Suppressor macrophage treated with lipopolysaccharide for 4 hours (primary cell): ENCODE measurements at regions not wholly inside any gene's neighbourhood (a gene's known extent, or its start where the extent isn't known, plus 50 kb on each side); places are given as distances from the start of the nearest gene placed in this dataset.
"Not testable (repeated sequence)": the region's sequence is repeated elsewhere in the genome, so short reads cannot be mapped to it uniquely, and the experiment has no call there.

Experiments
- DNase-seq: peaks from one replicate; pipeline ENCODE4 v3.0.0-alpha.2; 2020

DNA sequence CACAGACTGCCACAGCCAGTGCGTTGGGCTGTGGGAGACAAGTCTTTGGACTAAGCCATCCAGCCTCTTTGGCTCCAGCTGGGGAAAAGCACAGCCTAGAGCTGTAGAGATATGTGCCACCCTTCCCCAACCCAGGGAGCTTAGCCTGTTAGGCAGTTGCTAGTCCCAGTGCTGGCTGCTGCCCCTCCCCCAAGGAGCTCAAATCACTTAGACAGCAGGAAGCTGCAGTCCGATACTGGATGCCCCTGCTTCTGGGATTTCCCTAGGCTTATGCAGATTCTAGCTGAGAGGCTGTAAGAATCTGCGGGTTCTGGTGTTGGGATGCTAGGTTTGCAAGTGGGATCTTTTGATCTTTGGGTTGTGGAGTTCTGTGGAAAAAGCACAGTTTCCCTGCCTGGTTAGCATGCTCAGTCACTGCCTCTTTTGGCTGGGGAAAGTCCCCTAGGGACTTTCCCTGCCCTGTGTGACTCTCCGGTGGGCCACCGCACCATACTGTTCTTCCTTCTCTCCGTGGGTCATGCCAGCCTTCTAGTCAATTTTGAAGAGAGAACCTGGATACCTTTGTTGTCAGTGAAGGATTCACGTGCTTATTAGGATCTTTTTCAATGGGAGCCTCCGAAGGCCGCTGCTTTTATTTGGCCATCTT is 792.0 kb downstream of the KCNA4 start:
- DNase-seq = no peak

GRCh38 chr11:29219531-29219930 is 797.3 kb downstream of the KCNA4 start:
- not testable (repeated sequence) for DNase-seq

DNA sequence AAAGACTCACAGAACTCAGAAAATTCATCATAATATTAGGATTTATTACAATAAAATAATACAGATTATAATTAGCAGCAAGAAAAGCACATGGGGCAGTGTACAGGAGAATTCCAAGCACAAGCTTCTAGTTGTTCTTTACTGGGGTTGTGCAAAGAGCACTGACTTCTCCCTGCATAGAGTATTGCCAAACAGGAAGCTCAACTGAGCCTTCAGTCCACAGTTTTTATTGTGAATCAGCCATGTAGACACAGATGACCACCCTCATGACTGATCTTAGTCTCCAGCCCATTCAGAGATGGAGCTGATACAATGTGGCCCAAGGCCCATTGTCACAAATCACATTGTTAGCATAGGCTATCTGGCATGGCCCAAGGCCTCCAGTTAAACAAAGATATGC is 798.9 kb downstream of the KCNA4 start:
- DNase-seq = no peak

GRCh38 chr11:29214833-29215232 is 802.0 kb downstream of the KCNA4 start:
- no peak for DNase-seq

- DNase-seq = no peak
Observed at GRCh38 chr11:29211202-29211601, 805.6 kb downstream of the KCNA4 start.

GRCh38 chr11:29210426-29210825 is 806.4 kb downstream of the KCNA4 start:
- DNase-seq = no peak

DNA sequence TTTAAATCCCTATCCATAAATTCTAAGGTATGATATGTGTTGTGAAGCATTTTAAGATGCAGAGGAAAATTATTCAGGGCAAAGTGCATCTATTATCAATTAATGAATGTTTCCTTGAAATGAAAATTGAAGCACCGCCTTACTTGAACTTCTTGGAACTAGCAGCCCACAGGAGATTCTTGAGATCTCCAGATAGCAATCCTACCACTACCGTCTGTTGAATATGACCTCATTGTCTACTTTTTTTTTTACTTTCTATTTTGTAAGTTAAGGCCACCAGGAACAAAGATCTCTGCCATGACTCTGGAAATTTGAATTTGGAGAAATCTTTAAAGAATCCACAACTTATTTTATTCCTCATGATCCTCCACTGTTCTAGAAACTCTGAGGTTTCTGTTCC is 808.7 kb downstream of the KCNA4 start:
- DNase-seq = no peak

DNA sequence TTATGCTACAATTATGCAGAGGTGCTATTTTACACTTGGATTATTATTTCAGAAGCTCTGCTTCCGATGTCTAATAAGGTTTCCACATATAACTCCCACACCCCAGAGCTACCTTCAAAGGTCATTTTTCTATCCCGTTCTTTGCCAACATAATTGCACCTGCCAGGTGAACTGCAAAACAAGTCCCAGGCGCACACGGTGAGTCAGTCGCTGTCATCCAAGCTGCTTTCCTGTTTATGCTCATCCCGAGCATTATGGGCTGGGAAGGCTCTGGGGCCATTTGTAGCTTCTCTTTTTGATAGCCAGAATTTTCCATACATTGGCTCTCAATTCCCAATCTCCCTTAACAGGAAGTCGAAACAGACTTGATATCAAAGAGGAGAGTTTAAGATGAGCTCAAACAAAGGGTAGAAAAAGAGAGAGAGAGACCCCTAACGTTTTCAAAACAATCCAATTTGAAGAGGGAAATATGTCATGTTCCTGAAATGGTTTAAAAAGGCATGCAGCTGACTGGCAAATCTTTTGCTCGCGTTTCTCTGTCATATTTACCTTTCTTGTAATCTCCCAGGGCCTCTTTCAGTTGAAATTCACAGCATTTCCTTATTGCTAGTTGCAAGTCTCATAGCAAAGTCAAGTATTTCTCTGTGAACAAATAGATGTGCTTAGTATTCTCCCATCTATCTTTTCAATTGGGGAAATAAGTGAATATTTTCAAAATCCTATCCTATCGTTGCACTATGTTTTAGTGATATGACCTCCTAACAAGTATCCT is 815.9 kb downstream of the KCNA4 start:
- no peak for DNase-seq

GRCh38 chr11:29190313-29190712 is 826.5 kb downstream of the KCNA4 start:
- DNase-seq = no peak

- no peak for DNase-seq
Observed at GRCh38 chr11:29187215-29187614, 829.6 kb downstream of the KCNA4 start.

DNA sequence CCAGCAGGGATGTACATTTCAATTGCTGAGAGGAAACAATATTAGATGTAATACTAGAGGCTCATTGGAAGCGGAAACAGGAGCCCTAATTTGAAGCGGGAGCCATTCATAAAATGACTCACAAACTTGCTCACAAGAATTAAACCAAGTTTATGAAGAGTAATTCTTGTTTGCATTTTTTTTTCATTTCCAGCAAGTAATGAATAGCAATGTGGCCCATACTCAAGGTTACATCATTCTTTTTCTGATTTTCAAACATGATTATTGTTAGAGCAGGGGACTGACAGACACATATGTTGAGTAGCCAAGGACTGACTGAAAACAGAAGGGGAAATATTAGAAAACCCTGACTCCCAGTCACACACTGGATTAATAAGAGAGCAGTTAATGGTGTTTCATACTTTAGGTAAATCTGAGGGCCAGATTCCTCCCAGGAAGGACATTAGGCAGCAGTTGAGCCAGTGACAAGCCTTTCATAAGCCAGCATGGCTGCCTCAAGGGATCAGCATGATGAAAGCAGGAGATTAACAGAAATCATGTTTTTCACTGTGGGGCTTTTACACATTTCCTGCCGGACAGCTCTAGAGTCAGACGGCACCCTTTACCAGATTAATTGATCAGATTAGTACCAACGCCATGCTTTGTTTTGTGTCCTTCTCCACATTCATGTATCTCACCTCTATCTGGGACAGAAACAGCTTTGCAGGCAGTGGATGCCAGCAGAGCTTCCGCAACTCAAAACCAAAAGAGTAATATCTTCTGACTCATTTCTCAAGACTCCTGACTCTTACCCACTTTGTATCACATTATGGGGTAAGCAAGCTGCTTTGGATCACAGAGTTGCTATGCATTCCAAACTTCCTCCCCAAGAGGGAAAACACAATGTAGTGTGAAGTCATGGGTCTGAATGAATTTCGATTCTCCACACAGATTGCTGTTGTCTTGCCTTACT is 831.6 kb downstream of the KCNA4 start:
- no peak for DNase-seq

DNA sequence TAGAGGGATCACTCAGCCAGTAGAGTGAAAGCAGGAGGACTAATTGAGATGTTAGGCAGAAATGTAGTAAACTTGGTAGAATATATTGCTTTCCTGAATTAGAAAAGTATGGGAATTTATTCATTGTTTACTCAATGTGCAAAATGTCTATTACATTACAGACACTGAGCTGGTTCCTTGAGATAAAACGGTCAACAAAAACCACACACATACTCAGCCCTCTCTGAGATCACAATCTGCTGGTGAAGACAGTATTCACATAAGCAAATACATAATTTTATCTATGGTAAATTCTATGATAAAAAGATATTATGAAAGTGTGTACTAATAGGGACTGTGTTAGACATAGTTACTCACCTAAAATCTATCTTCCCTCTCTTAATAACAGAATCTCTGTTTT is 833.5 kb downstream of the KCNA4 start:
- no peak for DNase-seq

GRCh38 chr11:29173660-29174062 is 843.2 kb downstream of the KCNA4 start:
- no peak for DNase-seq

GRCh38 chr11:29171360-29171950 is 845.4 kb downstream of the KCNA4 start:
- DNase-seq = no peak

- no peak for DNase-seq
Observed at GRCh38 chr11:29166306-29166705, 850.5 kb downstream of the KCNA4 start.

DNA sequence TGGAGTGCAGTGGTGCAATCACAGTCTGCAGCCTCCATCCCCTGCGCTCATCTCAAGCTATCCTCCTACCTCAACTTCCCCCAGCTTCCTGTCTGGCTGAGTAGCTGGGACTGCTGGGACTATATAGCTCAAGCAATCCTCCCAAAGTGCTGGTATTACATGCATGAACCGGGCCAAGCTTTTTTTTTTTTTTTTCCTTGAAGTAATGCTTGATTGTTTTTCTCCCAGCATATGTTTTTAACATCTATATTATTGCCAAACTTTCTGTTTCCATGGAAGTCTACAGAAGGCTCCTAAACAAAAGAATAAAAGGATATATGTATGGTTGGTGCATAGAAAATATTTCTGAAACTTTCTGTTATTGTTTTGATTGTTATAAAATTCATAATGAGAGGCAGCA is 853.6 kb downstream of the KCNA4 start:
- no peak for DNase-seq

DNA sequence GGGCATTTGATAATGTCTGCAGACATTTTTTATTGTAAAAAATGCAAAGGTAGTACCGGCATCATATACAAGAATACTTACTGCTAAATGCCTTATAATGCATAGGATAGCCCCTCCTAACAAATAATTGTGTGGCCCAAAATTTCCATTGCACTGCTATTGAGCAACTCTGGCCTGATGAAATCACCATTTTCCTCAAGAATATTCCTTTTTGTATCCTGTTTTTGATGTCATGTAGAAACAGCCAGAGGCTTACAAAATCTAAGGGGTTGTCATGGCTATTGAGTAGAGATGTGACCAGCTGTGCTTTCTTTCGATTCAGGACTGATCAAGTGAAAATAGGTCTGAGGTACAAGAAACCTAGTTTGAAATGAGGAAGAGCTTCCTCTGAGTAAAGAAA is 854.3 kb downstream of the KCNA4 start:
- no peak for DNase-seq

DNA sequence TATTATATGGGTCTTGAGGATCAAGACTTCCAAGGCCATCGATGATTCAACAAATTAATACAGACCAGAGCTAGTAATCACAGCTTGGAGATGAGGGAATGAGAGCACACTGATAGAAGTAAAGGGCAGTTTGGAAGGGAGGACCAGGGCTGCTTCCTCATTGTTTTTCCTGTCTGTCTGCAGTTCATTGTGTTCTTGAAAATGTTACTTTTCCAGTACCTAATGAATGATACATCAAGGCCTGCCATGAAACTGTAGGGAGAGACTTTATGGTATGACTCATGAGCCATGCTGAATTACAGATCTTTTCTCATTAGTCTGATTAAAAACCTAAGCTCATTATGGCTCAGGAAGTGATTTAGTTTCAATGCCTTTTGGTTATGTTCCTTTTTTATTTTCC is 855.6 kb downstream of the KCNA4 start:
- no peak for DNase-seq

DNA sequence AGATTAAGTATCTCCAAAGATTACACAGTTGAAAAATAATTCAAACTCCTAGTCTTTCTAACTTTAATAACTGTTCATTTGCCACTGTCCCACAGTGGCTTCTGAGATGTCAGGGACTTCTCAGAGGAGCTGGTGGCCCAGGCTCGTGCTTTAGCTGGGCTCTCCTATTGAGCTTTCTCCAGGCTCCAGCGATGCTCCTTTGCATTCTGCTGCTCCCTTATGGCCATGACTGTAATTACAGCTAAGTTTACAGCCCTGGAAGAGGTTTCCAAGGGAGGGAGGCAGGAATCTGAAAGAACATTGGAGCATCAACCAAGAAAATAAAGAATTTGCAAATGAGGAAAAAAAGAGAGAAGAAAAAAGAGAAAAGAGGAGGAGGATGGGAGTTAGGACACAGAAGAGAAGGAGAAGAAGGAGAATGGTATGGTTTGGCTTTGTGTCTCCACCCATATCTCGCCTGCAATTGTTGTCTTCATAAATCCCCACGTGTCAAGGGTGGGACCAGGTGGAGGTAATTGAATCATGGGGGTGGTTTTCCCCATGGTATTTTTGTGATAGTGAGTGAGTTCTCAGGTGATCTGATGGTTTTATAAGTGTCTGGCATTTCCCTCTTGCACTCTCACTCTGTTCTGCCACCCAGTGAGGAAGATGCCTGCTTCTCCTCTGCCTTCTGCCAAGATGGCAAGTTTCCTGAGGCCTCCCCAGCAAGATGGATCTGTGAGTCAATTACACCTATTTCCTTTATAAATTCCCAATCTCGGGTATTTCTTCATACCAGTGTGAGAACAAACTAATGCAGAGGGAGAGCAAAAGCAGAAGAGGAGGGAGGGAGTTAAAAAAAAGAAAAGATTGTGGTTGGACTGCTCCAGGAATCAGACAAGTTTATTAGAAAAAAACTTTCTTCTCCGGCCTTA is 857.0 kb downstream of the KCNA4 start:
- DNase-seq = peak; percentile 18

DNA sequence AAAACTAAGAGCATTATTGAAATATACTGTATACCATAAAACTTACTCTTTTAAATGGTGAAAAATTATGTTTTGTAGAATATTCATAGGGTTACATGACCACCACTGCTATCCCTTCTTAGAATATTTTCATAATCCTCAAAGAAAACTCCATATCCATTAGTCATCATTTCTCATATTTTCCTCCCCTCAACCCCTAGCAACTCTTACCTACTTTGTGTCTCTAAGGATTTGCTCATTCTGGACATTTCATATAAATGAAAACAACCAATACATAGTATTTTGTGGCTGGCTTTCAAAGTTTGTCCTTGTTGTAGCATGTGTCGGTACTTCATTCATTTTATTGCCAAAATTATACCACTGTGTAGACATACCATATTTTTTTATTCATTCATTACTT is 863.8 kb downstream of the KCNA4 start:
- DNase-seq = no peak

DNA sequence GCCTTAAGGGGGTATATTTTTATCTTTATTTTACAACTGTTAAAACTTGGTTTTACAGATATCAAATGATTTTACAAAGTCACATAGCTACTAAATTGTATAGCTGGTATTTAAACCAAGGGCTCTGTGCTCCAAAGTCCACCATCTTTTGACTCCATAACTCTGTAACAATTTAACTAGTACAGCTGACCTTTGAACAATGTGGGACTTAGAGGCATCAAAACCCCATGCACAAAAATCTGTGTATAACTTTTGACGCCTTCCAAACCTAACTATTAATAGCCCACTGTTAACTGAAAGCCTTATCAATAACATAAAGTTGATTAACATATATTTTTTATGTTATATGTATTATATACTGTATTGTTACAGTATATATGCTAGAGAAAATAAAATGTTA is 874.3 kb downstream of the KCNA4 start:
- DNase-seq = not testable (repeated sequence)

GRCh38 chr11:29135504-29135903 is 881.3 kb downstream of the KCNA4 start:
- DNase-seq = no peak
